ENCODE measurements at regions not wholly inside any gene's neighbourhood (a gene's known extent, or its start where the extent isn't known, plus 50 kb on each side); places are given as distances from the start of the nearest gene placed in this dataset.

DNA sequence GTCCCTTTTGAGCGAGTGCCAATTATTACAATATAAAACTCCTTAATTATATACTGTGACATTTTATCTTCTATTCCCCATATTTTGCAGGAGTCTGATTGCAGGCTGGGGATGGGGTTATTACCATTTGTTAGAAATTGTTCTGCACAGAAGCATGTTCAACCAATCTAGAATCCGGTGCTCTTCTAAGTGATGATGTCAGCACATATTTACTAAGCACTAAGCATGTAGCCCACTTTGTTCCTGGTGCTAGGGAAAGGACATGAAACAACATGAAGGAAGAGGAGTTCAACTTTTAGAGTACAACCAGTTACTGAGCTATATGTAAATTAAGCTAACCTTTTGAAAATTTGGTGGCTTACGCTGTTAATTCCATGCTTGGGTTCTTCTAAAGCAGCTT is 52.8 kb upstream of the IL1RAPL2 start:
- H2BK120ac ChIP-seq (replicated peaks; ENCODE audit: low read depth, low read length), result no peak overlapping the region
- no peak overlapping the region for H2AFZ ChIP-seq (ENCODE audit: low read length)
- no peak overlapping the region for H4K8ac ChIP-seq (ENCODE audit: extremely low read depth, insufficient read depth, low read length)
- no peak overlapping the region for H3K4me3 ChIP-seq (ENCODE audit: extremely low read depth in 1 of 4, insufficient read depth in 2 of 4, low read depth in 3 of 4, low read length in 4 of 4)
- no peaks in the 10 kb centered on the region for H3K36me3 ChIP-seq (ENCODE audit: control insufficient read depth in 2 of 4, insufficient read depth in 4 of 4, low read length in 3 of 4)
- no peak overlapping the region for H4K91ac ChIP-seq (replicated peaks; ENCODE audit: insufficient read length, low read length)
- no peaks in the 10 kb centered on the region for H3K4me1 ChIP-seq (replicated peaks in 1 of 4; ENCODE audit: control insufficient read depth in 3 of 4, insufficient read depth in 4 of 4, low read length in 3 of 4)
- no peak overlapping the region for H3K27ac ChIP-seq (ENCODE audit: low read depth, low read length)
- no peak overlapping the region for H3K14ac ChIP-seq (ENCODE audit: insufficient read length)
- TF ChIP-seq POLR2A (IDR thresholded peaks at IDR 0.05; ENCODE audit: control extremely low read depth in 1 of 2, low read depth in 2 of 2, low read length in 2 of 2), result no peak
- no peak for TF ChIP-seq TEAD4 (IDR thresholded peaks at IDR 0.05; ENCODE audit: low read depth, low read length)
- TF ChIP-seq GABPA (IDR thresholded peaks at IDR 0.05; ENCODE audit: borderline replicate concordance, insufficient read depth, low read length), result no peak
- TF ChIP-seq SP2 (IDR thresholded peaks at IDR 0.05; ENCODE audit: low read length), result no peak
- TF ChIP-seq NRF1 (IDR thresholded peaks at IDR 0.05; ENCODE audit: low read depth, low read length), result no peak
- H3K79me1 ChIP-seq (ENCODE audit: low read depth, low read length), result no peaks in the 10 kb centered on the region
- H2AK5ac ChIP-seq (ENCODE audit: low read depth, low read length), result no peak overlapping the region
- no peak overlapping the region for H2BK12ac ChIP-seq (ENCODE audit: low read depth, low read length)
- H2BK20ac ChIP-seq (ENCODE audit: low read length), result no peak overlapping the region
- ChIA-PET POLR2A (ENCODE audit: partially characterized antibody) (no interaction called here), CTCF (ENCODE audit: partially characterized antibody) (no interaction called here)
- no peaks in the 10 kb centered on the region for H3K23me2 ChIP-seq (ENCODE audit: low read depth, low read length)
- 88% methylated on average over 3 of the region's 3 CpGs; no CpG with 5 or more reads in 1 of the 2 experiments for WGBS, 2 experiments (ENCODE audit: extremely low coverage in 1 of 2, insufficient coverage in 1 of 2, insufficient read length in 1 of 2, insufficient replicate concordance in 2 of 2, low coverage in 1 of 2, low lambda C conversion rate in 2 of 2, missing lambda C conversion rate in 1 of 2)
- H3K9me3 ChIP-seq (ENCODE audit: insufficient read depth in 2 of 2, low read depth in 1 of 2, low read length in 1 of 2), result no peaks in the 10 kb centered on the region
- FAIRE-seq (no peak), DNase-seq (ENCODE audit: low read depth in 1 of 2, low spot score in 2 of 2) (no peak)
- no peak overlapping the region for H2BK15ac ChIP-seq (ENCODE audit: low read length)
- no peak overlapping the region for H3K56ac ChIP-seq (replicated peaks; ENCODE audit: insufficient read length, low read depth, low read length)
- H3K18ac ChIP-seq (ENCODE audit: extremely low read depth, low read length), result no peak overlapping the region
- H3K4me2 ChIP-seq (ENCODE audit: insufficient read depth in 1 of 2, low read depth in 2 of 2, low read length in 2 of 2), result no peak overlapping the region
- no peaks in the 10 kb centered on the region for H4K20me1 ChIP-seq (replicated peaks in 1 of 2; ENCODE audit: control insufficient read depth in 1 of 2, insufficient read depth in 2 of 2, low read length in 2 of 2)
- H3K23ac ChIP-seq (ENCODE audit: insufficient read length), result no peak overlapping the region
- H3K9ac ChIP-seq (replicated peaks in 1 of 4; ENCODE audit: extremely low read depth in 1 of 4, low read depth in 3 of 4, low read length in 3 of 4), result no peak overlapping the region
- no peaks in the 10 kb centered on the region for H3K79me2 ChIP-seq (ENCODE audit: control insufficient read depth in 1 of 2, insufficient read depth in 2 of 2, low read length in 2 of 2)
- no peak overlapping the region for H2BK5ac ChIP-seq (ENCODE audit: low read depth, low read length)
- H3K27me3 ChIP-seq (replicated peaks in 1 of 4; ENCODE audit: control insufficient read depth in 3 of 4, extremely low read depth in 1 of 4, insufficient read depth in 3 of 4, low read length in 3 of 4), result no peaks in the 10 kb centered on the region
- H4K5ac ChIP-seq (ENCODE audit: insufficient read length, low read depth, low read length), result no peak overlapping the region
- no peak overlapping the region for H3K4ac ChIP-seq (replicated peaks; ENCODE audit: insufficient read length, low read depth, low read length)

All from H1 (cell line).